RWPE2 (cell line): ENCODE measurements at regions not wholly inside any gene's neighbourhood (a gene's known extent, or its start where the extent isn't known, plus 50 kb on each side); places are given as distances from the start of the nearest gene placed in this dataset.

ENCODE experiments used
- ATAC-seq: fragments of 200-7000 bp; cut with Tn5 transposase; 3 replicates; pipeline ENCODE4 v1.9.1; 2021; ENCODE audit warnings: low read depth
- DNase-seq: peaks from one replicate; pipeline ENCODE4 v3.0.0-alpha.2; 2020; ENCODE audit warnings: low spot score
- H3K27ac ChIP-seq: fragments of 450-650 bp; 2 replicates; pipeline ENCODE4 v1.5.1; 2017; ENCODE audit warnings: mild to moderate bottlenecking; ENCODE audit not compliant: poor library complexity, severe bottlenecking
- H3K27me3 ChIP-seq: fragments of 250-450 bp; sonication (Bioruptor Pico); 2 replicates; pipeline ENCODE4 v1.5.1; 2021; ENCODE audit warnings: mild to moderate bottlenecking, moderate library complexity; ENCODE audit not compliant: insufficient read depth, poor library complexity, severe bottlenecking
- H3K36me3 ChIP-seq: fragments of 250-450 bp; sonication (Bioruptor Pico); 2 replicates; pipeline ENCODE4 v1.5.1; 2020; ENCODE audit warnings: low read depth, mild to moderate bottlenecking, moderate library complexity
- H3K4me1 ChIP-seq: fragments of 250-450 bp; sonication (Bioruptor Pico); 2 replicates; pipeline ENCODE4 v1.5.1; 2021; ENCODE audit warnings: mild to moderate bottlenecking, moderate library complexity; ENCODE audit not compliant: insufficient read depth, poor library complexity, severe bottlenecking
- H3K4me3 ChIP-seq: fragments of 250-450 bp; sonication (Bioruptor Pico); 2 replicates; pipeline ENCODE4 v1.5.1; 2021; ENCODE audit warnings: mild to moderate bottlenecking, moderate library complexity; ENCODE audit not compliant: severe bottlenecking
- H3K9me3 ChIP-seq: fragments of 250-450 bp; sonication (Bioruptor Pico); 2 replicates; pipeline ENCODE4 v1.5.1; 2021; ENCODE audit warnings: mild to moderate bottlenecking, moderate library complexity; ENCODE audit not compliant: severe bottlenecking
- TF ChIP-seq, protein P1 (sequence below): fragments of 450-650 bp; IDR thresholded peaks from one replicate; pipeline ENCODE4 v1.5.1; 2017; ENCODE audit warnings: mild to moderate bottlenecking, moderate library complexity; ENCODE audit not compliant: poor library complexity, severe bottlenecking

DNA sequence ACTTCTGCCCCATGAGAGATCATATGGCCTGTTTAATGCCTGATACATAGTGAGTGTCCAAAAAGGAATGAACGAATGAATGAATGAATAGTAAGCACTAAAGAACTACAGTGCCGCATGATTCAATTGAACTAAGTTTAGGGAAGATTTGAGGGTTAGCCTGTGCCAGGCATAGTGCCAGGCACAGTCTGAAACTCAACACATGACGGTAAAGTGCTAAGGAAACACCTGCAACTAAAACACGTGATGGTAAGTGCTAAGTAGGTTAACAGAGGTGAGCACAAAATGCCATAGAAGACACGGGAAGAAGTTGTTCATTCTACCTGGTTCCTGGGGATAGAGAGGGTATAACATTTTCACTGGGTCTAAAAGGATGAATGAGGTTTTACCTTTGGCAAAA is 93.5 kb upstream of the DBX1 start:
- no peaks in the 10 kb centered on the region for H3K36me3 ChIP-seq

DNA sequence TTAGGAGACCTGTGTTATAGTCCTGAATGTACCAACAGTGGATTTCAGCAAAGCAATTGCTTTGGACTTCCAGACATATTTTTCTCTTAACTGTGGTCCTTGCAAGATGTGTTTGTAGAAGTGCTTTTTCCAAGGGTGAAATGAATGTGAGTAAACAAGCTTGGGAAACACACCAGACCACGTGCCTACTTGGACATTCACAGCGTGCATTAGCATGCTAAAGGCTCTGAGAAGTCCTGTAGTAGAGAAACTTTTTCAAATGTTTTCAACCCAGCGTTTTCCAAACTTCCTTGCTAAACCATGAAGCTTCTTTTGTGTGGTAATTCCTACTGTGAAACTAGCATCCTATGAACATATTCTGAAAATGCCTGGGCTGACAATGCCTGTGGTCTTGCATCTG is 91.2 kb upstream of the DBX1 start:
- H3K4me3 ChIP-seq = no peak overlapping the region
- no peak for ATAC-seq
- no peaks in the 10 kb centered on the region for H3K36me3 ChIP-seq
- no peak for DNase-seq
- H3K4me1 ChIP-seq = no peaks in the 10 kb centered on the region
- H3K9me3 ChIP-seq = no peaks in the 10 kb centered on the region
- peaks cover 43% of the 10 kb centered on the region for H3K27me3 ChIP-seq
- TF ChIP-seq, protein P1, sequence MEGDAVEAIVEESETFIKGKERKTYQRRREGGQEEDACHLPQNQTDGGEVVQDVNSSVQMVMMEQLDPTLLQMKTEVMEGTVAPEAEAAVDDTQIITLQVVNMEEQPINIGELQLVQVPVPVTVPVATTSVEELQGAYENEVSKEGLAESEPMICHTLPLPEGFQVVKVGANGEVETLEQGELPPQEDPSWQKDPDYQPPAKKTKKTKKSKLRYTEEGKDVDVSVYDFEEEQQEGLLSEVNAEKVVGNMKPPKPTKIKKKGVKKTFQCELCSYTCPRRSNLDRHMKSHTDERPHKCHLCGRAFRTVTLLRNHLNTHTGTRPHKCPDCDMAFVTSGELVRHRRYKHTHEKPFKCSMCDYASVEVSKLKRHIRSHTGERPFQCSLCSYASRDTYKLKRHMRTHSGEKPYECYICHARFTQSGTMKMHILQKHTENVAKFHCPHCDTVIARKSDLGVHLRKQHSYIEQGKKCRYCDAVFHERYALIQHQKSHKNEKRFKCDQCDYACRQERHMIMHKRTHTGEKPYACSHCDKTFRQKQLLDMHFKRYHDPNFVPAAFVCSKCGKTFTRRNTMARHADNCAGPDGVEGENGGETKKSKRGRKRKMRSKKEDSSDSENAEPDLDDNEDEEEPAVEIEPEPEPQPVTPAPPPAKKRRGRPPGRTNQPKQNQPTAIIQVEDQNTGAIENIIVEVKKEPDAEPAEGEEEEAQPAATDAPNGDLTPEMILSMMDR = no peak
- no peak overlapping the region for H3K27ac ChIP-seq

More for the DNA sequence above, 93.5 kb upstream of the DBX1 start:
- DNase-seq (no peak), ATAC-seq (no peak)
- no peak overlapping the region for H3K27ac ChIP-seq
- peaks cover 42% of the 10 kb centered on the region for H3K27me3 ChIP-seq
- TF ChIP-seq, protein P1 = no peak
- no peaks in the 10 kb centered on the region for H3K9me3 ChIP-seq
- no peaks in the 10 kb centered on the region for H3K4me1 ChIP-seq
- no peak overlapping the region for H3K4me3 ChIP-seq

DNA sequence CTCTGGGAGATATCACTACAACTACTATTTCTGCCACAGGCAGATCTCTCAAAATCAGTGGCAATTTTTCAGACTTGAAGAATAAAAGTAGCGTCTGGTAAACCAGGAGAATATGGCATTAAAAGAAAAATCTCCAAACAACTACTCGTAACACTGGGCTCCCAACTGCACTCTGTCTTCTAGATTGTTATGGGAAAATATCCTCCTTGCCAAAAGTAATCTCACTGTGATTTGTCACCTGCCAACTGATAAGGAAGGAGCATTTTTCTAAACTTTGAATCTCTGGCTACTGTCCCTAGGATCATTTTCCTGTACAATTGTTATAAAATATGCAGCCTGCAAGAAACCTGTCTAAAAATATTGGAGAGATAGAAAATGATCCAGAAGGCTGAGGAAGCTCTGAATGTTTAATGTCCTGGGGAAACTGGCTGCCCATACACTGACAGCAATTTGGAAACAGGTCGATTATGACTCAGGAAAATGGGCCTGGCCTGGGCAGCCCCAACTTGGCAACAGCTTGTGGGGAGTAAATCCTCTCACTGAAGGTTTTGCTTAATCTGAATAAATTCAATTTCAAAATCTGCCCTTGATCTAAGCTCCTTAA is 90.5 kb upstream of the DBX1 start:
- no peak overlapping the region for H3K27ac ChIP-seq
- no peaks in the 10 kb centered on the region for H3K9me3 ChIP-seq
- H3K36me3 ChIP-seq = no peaks in the 10 kb centered on the region
- H3K4me1 ChIP-seq = no peaks in the 10 kb centered on the region
- H3K27me3 ChIP-seq = peaks cover 47% of the 10 kb centered on the region
- TF ChIP-seq, protein P1 = no peak
- ATAC-seq = no peak
- DNase-seq = no peak
- H3K4me3 ChIP-seq = no peak overlapping the region

- Histone ChIP-seq H3K4me1 (no peaks in the 10 kb centered on the region), H3K27me3 (peaks cover 47% of the 10 kb centered on the region), H3K4me3 (no peak overlapping the region), H3K27ac (no peak overlapping the region), H3K36me3 (no peaks in the 10 kb centered on the region), H3K9me3 (no peaks in the 10 kb centered on the region)
- DNase-seq (no peak), ATAC-seq (no peak)
- TF ChIP-seq, protein P1 = no peak
Measured at GRCh38 chr11:20249796-20250195, 89.5 kb upstream of the DBX1 start.

- H3K36me3 ChIP-seq = no peaks in the 10 kb centered on the region
- no peak overlapping the region for H3K27ac ChIP-seq
- no peak for DNase-seq
- no peaks in the 10 kb centered on the region for H3K4me1 ChIP-seq
- H3K27me3 ChIP-seq = peaks cover 47% of the 10 kb centered on the region
- no peak overlapping the region for H3K4me3 ChIP-seq
- no peak for ATAC-seq
- H3K9me3 ChIP-seq = no peaks in the 10 kb centered on the region
- TF ChIP-seq, protein P1 = no peak
Measured at GRCh38 chr11:20249378-20249777, 89.1 kb upstream of the DBX1 start.
